T-helper 2 cell treated with Interferon-gamma antibody and Interleukin-4, amounts not matched to agents 100 ng/mL and 5 ng/mL, for 36 hours (primary cell): ENCODE measurements at regions not wholly inside any gene's neighbourhood (a gene's known extent, or its start where the extent isn't known, plus 50 kb on each side); places are given as distances from the start of the nearest gene placed in this dataset.
"Not testable (repeated sequence)": the region's sequence is repeated elsewhere in the genome, so short reads cannot be mapped to it uniquely, and the experiment has no call there.

ENCODE experiments used
- intact Hi-C: fragments of 100-400 bp; cut with micrococcal nuclease; formaldehyde crosslinking; loops from one replicate; pipeline ENCODE4 v1.15.1; 2023

DNA sequence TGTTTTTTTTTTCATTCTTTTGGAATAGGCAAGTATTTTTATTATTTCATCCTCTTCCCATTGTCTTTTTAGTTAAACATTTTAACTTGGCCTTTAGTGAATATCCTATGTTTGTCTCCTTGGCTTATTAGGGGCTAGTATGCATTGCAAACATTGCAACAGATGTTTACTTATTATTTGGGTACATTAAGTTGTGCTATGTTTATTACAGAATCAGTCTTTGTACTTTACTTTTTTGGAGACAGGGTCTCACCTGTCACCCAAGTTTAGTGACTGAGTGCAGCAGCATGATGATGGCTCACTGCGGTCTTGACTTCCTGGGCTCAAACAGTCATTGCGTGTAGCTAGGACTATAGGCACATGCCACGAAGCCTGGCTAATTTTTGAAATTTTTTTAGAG lies 51.1 kb upstream of the NUDT6 start:
- intact Hi-C loops, result no loop called here

DNA sequence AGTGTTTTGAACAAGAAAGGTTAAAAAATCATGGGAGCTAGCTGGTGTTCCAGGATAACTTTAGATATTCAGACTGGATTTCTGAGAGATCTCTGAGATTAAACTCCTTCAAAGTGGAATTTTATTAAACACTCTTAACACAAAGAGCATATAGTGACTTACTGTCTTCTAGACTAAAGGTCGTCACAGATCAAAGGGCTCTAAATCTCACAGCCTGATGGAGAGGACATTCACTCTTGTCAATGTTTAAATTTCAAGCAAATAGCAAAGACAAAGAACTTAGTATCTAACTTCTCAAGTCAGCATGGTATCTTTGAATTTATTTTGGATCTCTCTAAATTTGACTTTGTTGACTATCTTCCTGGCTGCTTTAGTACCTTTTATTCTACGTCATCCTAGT lies 53.7 kb upstream of the NUDT6 start:
- intact Hi-C loops, result no loop called here

DNA sequence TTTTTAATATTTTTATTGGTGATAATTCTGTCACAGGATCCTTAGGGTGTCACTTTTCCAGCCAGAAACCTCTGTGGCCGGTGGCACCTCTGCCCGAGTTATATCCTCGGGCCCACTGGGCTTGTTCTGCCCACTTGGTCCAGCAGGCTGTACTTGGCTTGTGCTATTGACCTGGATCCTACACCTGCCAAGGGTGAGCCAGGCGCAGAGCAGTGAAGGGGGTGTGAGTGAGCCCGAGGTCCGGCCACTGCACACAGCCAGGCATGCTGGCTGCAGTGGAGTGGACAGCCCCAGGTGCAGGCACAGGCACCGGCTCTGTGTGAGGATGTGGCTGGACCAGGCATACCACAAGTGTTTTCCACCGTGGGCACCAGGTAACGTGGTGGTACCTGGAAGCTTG lies 54.7 kb upstream of the NUDT6 start:
- intact Hi-C loops, result no loop called here

- intact Hi-C loops, result no loop called here
These were observed 55.7 kb upstream of the NUDT6 start for GRCh38 chr4:122978109-122978508.

DNA sequence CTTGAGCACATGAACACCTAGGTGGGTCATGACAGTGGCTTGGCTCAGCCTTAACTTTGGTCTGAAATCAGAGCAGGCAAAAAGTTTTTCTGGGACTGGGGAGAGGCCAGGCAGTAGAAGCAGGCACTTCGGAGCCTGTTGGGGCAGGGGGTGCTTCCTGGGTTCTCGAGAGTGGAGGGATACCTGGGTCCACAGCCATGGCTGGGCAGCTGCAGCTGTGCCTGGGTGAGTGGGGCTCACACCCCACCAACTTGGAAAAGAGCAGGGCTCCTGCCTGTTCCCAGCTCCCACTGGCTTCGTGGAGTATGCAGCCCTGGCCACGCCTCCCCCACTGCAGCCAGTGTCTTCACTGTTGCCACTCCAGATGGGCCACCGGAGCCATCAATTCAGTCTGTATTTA lies 56.4 kb upstream of the NUDT6 start:
- intact Hi-C loops, result no loop called here

DNA sequence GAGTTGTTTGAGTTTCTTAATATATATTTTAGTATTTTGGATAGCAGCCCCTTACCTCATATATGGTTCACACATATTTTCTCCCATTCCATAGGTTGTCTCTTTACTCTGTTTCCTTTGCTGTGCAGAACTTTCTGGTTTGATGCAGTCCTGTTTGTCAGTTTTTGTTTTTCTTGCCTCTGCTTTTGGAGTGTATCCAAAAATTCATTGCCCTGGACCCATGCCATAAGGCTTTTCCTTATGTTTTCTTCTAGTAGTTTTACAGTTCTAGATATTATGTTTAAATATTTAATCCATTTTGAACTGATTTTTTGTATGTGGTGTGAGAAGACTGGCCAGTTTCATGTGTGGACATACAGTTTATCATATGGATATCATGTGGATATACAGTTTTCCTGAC lies 58.5 kb upstream of the NUDT6 start:
- intact Hi-C loops, result no loop called here

GRCh38 chr4:122988696-122989095 lies 66.3 kb upstream of the NUDT6 start:
- intact Hi-C loops, result no loop called here

GRCh38 chr4:122990891-122991290 lies 68.5 kb upstream of the NUDT6 start:
- intact Hi-C loops, result no loop called here

GRCh38 chr4:122992057-122992456 lies 69.7 kb upstream of the NUDT6 start:
- intact Hi-C loops, result no loop called here

GRCh38 chr4:122992641-122993040 lies 70.2 kb upstream of the NUDT6 start:
- intact Hi-C loops, result no loop called here

GRCh38 chr4:122996350-122996749 lies 74.0 kb upstream of the NUDT6 start:
- intact Hi-C loops, result no loop called here

DNA sequence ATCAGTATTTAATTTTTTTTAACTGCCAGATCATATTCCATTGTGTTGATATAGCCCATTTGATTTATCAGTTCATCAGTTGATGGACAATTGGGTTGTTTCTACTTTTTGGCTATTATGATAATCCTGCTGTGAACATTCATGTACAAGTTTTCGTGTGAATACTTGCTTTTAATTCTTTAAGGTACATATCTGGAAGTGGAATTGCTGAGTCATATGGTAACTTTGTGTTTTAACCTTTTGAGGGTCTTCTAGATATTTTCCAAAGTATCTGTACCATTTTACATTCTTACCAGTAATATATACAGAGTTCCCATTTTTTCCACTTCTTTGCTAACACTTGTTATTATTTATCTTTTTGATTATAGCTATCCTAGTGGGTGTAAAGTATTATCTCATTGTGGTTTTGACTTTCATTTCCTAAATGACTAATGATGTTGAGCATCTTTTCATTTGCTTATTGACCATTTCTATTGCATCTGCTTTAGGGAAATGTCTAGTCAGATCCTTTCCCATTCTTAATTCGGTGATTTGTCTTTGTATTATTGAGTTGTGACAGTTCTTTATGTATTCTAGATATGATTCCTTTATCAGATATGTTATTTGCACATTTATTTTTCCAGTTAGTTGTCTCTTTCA lies 75.2 kb upstream of the NUDT6 start:
- intact Hi-C loops, result no loop called here

- intact Hi-C loops, result not testable (repeated sequence)
These were observed 81.7 kb upstream of the NUDT6 start for GRCh38 chr4:123004079-123004478.

- intact Hi-C loops, result not testable (repeated sequence)
These were observed 82.7 kb upstream of the NUDT6 start for GRCh38 chr4:123005126-123005525.

GRCh38 chr4:123007679-123008078 lies 85.3 kb upstream of the NUDT6 start:
- intact Hi-C loops, result no loop called here

- intact Hi-C loops, result not testable (repeated sequence)
These were observed 90.0 kb upstream of the NUDT6 start for GRCh38 chr4:123012416-123012815.

GRCh38 chr4:123014038-123014437 lies 91.6 kb upstream of the NUDT6 start:
- intact Hi-C loops, result no loop called here

- intact Hi-C loops, result no loop called here
These were observed 94.7 kb upstream of the NUDT6 start for GRCh38 chr4:123017078-123017477.

DNA sequence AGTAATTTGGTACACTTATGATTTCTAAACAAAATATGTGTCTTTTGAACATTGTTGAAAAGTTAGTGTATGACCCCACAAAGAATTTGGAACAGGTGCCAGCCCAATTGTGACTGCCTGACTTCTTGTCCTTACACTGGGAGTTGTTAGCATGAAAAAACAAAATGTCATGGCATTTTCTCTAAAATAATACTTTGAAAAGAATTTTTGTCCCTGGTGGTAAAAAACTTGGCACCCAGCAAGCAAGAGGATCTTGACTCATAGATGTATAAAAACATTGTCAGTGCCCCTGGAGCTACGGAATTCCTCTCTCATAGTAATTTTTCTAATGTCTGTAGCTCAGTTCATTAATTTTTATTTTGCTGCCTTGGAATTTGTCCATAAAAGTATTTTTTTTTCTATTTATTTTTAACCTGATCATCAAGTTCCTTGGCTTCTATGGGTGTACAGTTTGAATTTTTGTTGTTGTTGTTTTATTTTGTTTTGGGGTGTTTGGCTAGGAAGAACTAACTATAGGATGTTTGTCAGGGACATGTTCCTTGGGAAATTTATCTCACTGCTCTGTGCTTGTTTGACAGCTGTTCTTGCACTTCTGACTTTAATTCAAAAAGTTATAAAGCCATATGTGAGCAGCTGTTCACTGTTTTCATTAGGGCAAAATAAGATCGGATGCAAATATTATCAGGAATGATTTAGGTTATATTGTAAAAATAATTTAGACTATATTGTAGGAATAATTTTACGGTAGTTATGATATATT lies 95.4 kb upstream of the NUDT6 start:
- intact Hi-C loops, result no loop called here

- intact Hi-C loops, result no loop called here
These were observed 96.0 kb upstream of the NUDT6 start for GRCh38 chr4:123018396-123018775.

GRCh38 chr4:123020285-123020684 lies 97.9 kb upstream of the NUDT6 start:
- intact Hi-C loops, result no loop called here

DNA sequence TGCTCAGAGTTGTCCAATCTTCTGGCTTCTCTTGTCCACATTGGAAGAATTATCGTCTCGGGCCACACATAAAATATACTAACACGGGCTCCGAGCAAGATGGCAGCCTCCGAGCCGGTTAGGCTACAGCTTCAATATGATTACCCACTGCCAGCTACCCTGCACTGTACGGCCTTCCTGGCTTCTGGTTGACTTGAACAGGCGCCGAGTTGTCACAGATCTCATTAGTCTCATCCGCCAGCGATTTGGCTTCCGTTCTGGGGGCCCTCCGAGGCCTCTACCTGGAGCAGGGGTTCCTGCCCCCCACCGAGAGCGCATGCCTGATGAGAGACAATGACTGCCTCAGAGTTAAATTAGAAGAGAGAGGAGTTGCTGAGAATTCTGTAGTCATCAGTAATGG lies 101.2 kb upstream of the NUDT6 start:
- intact Hi-C loops, result no loop called here

- intact Hi-C loops, result no loop called here
These were observed 102.3 kb upstream of the NUDT6 start for GRCh38 chr4:123024710-123025109.
